Adrenal gland (tissue), 5 donors: ENCODE measurements at regions not wholly inside any gene's neighbourhood (a gene's known extent, or its start where the extent isn't known, plus 50 kb on each side); places are given as distances from the start of the nearest gene placed in this dataset.

Source experiments
- POLR2A ChIP-seq, 2 donors: fragments of 450-650 bp; IDR thresholded peaks; one replicate each; pipeline ENCODE4 v1.6.1; 2017; ENCODE audit warnings: antibody characterized with exemption in 2 of 2, mild to moderate bottlenecking in 2 of 2, moderate library complexity in 1 of 2
- TF ChIP-seq, protein P1 (sequence below), 6 experiments: fragments of 450-650 bp in 4 of 6; fragments of 200-600 bp in 2 of 6; sonication (generic) in 1 of 6; IDR thresholded peaks; 1 replicate in 5 of 6; 2 replicates in 1 of 6; pipeline versions ENCODE4 v1.5.1 to v1.8.0; 2016 to 2021; ENCODE audit warnings: antibody characterized with exemption in 6 of 6, mild to moderate bottlenecking in 2 of 6, moderate library complexity in 1 of 6
- donor health status: DM: no; HTN: no; CAD: no.

DNA sequence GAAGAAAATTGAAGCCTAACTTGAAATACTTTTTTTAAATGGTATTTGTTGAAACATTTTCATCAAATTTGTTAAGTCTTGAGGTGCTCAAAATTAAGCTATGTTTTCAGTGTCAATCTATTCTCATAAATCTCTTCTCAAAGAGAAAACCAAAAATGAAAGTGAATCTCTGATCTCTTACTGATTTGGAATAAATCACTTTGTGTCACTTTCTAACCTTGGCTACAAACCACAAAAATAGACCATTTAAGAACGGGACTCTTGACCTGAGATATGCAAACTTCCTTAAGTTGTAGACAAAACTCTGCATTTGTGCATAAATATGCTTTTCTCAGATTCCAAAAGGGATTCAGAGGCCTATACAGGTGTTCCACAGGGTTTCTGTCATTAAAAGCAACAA lies 192.9 kb downstream of the SEC23A start:
- TF ChIP-seq, protein P1, sequence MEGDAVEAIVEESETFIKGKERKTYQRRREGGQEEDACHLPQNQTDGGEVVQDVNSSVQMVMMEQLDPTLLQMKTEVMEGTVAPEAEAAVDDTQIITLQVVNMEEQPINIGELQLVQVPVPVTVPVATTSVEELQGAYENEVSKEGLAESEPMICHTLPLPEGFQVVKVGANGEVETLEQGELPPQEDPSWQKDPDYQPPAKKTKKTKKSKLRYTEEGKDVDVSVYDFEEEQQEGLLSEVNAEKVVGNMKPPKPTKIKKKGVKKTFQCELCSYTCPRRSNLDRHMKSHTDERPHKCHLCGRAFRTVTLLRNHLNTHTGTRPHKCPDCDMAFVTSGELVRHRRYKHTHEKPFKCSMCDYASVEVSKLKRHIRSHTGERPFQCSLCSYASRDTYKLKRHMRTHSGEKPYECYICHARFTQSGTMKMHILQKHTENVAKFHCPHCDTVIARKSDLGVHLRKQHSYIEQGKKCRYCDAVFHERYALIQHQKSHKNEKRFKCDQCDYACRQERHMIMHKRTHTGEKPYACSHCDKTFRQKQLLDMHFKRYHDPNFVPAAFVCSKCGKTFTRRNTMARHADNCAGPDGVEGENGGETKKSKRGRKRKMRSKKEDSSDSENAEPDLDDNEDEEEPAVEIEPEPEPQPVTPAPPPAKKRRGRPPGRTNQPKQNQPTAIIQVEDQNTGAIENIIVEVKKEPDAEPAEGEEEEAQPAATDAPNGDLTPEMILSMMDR (IDR thresholded peaks at IDR 0.05) = no peak
- TF ChIP-seq POLR2A (IDR thresholded peaks at IDR 0.05) = no peak
